ENCODE measurements at regions not wholly inside any gene's neighbourhood (a gene's known extent, or its start where the extent isn't known, plus 50 kb on each side); places are given as distances from the start of the nearest gene placed in this dataset.
"Not testable (repeated sequence)": the region's sequence is repeated elsewhere in the genome, so short reads cannot be mapped to it uniquely, and the experiment has no call there.

DNA sequence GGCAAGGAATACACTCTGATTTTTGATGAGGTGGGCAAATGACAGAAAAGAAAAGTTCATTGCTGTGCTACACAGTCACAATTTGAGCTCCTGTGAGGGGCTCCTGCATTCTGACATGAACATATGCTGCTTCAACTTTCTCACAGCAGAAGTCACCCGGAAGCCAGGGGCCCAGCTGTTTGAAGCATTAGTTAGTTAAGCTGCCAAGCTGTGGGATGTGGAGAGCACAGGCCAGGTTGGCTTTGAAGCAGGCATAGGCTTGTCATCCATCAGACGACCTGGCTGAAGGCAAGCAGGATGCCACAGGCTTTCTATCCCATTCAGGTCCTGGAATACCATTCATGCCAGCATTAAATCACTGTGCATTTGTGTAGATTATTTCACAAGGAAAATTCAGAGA lies 63.1 kb downstream of the MTNR1B start:
- no peak for DNase-seq (ENCODE audit: low read depth)

DNA sequence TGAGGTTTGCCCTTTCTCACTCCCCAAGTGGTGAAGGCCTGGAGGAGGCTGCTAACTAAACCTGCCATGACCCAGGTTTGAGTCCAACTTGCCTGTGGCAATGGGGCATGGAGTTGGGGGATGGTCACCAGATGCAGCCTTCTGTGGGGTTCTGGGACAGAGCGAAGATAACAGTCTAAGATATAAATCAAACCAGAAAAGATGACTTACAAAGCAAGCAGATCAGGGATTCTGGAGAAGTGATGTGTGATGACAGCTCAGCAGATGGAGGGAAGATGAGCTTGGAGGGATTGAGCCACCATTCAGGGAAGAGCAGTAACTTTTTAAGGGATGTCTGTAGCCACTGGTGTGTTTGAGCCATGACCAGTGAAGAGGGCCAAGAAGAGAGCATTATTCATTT lies 63.6 kb downstream of the MTNR1B start:
- DNase-seq (ENCODE audit: low read depth), result no peak

DNA sequence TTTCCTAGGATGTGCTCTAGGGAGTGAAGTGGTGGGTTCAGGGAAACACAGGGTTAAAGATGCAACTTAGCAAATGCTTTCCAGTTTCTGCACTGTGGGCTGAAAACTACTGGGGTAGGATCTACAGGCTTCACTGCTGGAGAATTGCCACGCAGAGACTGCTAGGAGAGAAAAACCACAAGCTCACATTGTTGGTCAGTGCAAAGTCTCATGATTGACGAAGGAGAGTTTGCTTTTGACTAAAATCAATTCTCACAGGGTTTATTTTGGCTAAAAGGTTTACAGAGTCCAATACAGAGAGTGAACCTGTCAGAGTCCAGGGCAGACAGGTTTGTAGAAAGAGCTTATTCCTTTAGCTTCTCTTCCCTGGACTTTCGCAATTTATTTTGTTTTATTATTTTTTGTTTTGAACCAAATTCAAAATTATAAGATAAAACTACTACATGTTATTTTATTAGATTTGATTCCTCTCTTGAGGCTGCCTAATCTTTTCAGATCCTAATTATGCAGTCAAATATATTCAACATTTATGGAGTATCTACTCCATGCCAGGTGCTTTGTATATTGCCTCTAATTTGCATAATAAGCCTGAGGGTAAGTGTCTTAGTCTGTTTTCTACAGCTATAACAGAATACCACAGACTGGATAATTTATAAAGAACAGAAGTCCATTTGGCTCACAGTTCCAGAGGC lies 64.7 kb downstream of the MTNR1B start:
- DNase-seq (ENCODE audit: low read depth), result no peak

DNA sequence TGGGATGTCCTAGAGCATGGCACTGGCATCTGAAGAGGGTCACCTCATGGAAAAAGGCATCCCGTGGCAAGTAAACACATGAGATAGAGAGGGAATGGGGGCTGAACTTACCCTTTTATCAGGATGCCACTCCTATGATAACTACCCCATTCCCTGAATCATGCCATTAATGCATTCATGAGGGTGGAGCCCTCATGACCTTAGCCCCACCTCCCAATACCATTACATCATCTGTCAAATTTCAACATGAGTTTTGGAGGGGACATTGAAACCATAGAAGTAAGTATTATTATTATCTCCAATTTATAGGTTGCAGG lies 65.2 kb downstream of the MTNR1B start:
- no peak for DNase-seq (ENCODE audit: low read depth)

DNA sequence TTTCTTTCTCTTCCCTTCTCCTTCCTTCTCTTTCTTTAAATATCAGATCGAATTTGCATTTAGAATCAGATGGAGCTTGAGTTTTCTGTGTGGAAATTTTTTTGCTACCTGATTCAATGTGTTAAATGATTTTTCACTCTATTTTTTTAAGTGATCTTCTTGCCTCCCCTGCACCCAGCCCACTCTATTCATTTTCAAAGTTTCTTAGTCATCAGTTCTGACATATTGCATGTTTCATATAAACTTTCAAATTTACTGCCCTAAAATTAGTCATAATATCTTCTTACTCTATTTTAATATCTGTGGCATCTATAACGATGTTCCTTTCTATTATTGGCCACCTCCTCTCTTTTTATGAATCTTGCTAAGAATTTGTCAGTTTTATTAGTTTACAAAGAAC lies 69.1 kb downstream of the MTNR1B start:
- DNase-seq (ENCODE audit: low read depth), result no peak

DNA sequence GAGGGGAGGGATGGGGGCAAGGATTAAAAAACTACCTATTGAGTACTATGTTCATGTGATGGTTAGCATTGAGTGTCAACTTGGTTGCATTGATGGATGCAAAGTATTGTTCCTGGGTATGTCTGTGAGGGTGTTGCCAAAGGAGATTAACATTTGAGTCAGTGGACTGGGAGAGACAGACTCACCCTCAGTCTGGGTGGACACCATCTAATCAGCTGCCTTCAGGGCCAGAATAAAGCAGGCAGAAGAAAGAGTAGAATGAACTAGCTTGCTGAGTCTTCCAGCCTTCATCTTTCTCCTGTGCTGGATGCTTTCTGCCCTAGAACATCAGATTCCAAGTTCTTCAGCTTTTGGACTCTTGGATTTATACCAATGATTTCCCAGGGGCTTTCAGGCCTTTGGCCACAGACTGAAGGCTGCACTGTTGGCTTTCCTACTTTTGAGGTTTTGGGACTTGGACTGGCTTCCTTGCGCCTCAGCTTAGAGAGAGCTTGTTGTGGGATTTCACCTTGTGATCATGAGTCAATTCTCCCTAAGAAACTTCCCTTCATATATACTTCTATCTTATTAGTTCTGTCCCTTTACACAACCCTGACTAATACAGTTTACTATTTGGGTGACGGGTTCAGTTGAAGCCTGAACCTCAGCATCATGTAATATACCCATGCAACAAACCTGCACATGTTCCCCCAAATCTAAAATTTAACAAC lies 70.2 kb downstream of the MTNR1B start:
- DNase-seq (ENCODE audit: low read depth), result no peak

DNA sequence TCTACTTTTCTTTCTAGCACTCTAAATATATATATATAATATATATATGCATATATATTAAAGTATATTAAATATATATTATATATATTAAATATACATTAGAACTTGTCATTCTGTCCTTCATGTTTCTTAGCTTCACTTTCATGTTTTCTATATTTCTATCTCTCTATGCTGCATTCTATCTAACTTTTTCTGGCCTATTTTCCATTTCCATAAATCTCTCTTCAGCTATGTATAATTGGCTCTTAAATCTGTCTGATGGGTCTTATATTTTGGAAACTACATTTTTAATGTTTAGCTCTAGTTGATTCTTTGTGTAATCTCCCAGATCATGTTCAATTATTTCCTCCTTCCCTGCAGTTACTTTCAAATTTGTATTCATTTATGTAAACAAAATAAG lies 72.2 kb downstream of the MTNR1B start:
- DNase-seq (ENCODE audit: low read depth), result no peak

DNA sequence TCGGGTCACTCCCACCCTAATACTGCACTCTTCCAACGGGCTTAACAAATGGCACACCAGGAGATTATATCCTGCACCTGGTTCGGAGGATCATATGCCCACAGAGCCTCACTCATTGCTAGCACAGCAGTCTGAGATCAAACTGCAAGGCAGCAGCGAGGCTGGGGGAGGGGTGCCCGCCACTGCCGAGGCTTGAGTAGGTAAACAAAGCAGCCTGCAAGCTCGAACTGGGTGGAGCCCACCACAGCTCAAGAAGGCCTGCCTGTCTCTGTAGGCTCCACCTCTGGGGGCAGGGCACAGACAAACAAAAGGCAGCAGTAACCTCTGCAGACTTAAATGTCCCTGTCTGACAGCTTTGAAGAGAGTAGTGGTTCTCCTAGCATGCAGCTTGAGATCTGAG lies 73.7 kb downstream of the MTNR1B start:
- not testable (repeated sequence) for DNase-seq (ENCODE audit: low read depth)

DNA sequence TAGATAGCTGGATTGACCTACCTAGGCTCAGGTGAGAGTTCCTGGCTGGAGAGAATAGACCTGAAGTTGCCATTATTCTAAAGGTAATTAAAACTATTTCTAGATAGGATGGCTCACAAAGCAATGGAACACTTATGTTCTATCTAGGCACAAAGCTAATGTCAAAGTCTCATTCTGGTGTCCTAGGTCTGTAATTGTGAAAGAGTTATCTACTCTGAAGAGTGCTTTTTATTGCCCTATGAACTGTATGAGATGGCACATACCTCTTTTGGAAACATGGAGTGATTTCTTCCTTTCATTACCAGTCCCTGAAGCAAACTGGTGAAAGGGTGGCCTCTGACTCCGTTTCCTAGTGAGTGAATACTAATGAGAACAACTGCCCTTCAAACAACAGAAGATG lies 80.3 kb downstream of the MTNR1B start:
- no peak for DNase-seq (ENCODE audit: low read depth)

DNA sequence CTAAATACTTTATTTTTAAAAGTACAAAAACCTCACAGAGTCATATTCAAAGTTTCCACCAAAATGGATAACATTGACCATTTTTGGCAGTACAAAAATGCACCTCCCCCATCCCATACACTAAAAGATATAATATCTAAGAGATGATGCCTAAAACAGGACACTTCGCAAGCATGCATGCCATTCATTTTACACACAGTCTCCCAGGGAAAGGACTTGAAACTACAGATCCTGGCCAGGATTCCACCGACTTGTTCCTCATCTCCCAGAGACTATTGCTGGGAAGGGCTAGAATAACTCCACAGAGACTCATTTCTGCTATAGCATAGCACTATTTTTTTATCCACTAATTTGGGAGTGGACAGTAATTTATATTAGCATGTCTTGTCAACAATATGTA lies 81.7 kb downstream of the MTNR1B start:
- DNase-seq (ENCODE audit: low read depth), result no peak

DNA sequence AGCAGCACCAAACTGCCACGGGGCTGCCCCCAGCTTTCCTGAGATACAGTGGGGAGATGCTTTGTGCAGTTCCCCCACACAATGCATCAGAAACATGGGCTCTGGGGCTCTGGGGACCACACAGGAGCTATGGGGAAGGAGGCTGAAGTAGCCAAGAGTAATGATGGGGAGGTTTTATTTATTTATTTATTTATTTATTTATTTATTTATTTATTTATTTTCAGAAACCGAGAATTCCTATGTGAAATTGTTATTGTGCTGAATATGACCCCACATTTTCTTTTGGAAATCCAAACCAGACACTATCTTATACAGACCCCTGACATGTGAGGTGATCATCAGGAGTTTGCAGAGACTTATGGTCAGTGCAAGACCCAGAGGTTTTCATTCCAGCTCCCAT lies 84.4 kb downstream of the MTNR1B start:
- DNase-seq (ENCODE audit: low read depth), result no peak

DNA sequence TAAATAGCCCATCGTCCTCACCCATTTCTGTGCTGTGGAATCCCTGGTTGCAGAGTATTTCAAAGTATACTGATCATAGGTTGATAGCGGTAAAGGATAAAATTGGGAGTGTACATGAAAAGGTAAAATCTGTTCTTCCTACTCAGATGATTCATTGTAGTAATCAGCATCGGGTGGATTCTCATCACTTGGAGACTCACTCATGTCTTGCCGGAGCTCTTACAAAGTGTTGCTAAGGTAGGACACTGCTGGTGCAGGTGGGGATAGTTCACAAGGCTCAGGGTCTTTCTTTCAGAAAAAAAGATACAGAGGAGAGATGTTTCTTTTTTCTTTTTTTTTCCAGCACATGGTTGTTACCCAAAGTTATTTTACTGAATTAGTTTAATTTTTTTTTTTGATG lies 84.8 kb downstream of the MTNR1B start:
- DNase-seq (ENCODE audit: low read depth), result peak; percentile 10

DNA sequence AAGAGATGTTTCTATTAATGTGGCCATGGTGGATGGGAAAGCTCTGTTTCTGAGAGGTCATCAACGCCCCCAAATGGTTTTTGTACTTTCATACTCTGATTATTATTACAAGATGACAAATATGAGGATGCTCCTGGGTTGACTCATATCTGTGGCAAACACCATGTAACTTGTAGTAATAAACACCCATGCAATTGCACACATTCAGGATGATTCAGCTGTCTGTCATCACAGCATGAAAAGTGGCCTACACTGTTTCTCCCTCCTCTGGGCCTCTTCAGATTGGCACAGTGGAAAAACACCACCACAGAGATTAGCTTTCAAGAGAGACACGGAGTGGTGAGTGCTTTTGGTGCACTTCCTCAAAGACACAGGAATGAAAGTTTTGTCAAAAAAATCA lies 85.4 kb downstream of the MTNR1B start:
- DNase-seq (ENCODE audit: low read depth), result peak; percentile 97

DNA sequence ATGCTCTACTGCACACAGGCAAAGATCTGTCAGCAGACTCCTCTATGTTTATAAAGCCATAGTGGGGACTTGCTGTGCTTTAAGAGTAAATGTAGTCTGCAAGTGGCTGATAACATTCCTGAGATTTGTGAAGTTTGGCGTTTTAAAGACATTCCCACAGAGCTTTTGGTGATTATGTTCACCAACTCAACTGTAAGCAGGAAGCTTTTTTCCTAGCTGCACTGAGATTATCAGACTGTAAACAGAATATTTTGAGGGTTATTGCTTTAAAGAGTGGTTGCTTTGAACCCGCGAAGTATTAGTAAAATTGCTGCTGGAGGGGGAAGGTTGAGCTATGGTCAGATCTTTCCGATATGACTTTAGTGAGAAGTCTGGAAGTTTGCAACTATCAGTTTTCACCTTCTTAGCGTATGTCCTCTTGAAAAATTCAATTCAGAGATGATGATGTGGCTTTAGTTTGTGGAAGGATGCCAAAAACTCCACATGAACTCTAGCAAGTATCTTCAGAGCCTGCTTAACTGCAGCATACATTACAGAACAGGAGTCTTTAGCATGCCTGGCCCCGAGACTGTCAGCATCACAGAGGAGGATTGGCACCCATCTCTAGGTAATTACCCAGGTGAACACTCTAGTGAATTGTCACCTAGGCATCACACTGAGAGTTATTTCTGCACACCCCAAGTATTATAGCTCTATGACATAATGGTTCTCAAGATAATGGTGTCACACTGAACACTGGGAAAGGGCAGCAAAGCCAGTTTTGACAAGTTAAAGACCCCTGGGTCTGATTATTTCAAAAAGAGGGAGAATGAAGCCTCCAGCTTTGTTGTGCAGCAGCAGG lies 89.9 kb downstream of the MTNR1B start:
- peak; percentile 11 for DNase-seq (ENCODE audit: low read depth)

DNA sequence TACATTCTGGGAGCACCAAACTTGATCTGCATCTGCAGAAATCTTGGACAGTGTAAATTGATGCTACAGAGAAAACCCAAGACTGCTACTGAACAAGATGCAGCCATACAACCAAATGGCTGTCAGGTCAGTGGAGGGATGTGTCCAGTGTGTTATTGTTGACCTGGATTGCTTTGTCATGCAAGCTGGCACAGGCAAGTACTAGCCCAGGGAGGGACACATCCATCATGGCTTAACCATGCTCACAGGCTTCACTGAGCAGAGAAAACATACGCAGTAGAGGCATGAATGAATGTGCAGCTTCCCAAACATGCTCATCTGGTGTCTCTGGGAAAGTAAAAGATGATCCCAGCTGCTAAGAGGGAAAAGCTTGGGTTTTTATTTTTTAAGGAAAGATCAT lies 93.6 kb downstream of the MTNR1B start:
- DNase-seq (ENCODE audit: low read depth), result no peak

DNA sequence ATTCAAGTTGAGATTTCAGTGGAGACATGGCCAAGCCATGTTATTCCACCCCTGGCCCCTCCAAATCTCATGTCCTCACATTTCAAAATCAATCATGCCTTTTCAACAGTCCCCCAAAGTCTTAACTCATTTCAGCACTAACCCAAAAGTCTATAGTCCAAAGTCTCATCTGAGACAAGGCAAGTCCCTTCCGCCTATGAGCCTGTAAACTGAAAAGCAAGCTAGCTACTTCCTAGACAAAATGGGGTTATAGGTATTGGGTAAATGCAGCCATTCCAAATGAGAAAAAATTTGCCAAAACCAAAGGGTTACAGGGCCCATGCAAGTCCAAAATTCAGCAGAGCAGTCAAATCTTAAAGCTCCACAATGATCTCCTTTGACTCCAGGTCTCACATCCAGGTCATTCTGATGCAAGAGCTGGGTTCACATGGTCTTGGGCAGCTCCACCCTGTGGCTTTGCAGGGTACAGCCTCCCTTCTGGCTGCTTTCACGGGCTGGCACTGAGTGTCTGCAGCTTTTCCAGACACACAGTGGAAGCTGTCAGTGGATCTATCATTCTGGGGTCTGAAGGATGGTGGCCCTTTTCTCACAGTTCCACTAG lies 95.7 kb downstream of the MTNR1B start:
- peak; percentile 42 for DNase-seq (ENCODE audit: low read depth)

DNA sequence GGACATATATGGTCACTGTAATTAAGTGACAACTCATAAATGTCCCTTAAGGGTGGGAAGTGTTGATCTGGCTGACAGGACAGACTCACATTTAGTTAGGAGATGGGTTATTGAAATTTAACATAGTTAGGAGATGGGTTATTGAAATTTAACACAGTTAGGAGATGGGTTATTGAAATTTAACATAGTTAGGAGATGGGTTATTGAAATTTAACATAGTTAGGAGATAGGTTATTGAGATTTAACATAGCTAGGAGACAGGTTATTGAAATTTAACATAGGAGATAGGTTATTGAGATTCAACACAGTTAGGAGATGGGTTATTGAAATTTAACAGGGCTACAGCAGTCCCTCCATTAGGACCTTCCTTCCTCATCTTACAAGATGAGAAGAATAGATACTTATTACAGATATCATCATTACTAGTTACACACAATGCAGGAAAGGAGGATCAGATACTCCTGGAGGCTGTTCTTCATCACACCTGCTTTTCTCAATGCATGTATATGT lies 98.5 kb downstream of the MTNR1B start:
- DNase-seq (ENCODE audit: low read depth), result no peak

DNA sequence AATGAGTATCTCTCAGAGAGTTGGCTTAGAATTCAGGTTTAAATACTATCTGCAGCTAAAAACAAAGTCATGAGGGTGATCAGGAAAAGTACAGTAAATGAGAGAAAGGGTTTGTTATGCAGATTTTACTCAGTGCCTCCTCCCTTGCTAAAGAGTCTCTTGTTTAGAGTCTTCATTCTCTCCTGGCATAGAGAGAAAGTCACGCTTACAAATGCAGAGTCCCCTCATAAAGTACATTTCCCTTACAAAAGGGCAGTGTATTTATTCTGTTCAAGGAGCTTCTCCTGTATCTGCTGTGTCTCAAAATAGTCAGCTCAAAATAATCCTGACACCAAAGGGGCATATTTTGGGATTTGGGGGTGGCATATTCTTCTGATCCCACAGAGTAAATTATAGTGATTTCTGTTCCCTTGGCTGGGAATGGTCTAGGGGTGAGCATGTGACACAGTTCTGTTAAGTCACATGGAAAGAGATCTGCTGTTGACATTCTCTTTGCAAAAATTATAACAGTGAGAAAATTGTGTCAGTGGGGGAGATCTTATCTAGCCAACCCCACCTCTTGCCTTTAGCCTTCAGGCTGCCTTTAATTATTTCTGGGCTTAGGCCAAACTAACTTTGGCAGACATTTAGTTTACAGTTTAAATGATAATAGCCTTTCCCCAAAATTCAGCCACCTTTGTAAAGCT lies 102.9 kb downstream of the MTNR1B start:
- DNase-seq (ENCODE audit: low read depth), result no peak

DNA sequence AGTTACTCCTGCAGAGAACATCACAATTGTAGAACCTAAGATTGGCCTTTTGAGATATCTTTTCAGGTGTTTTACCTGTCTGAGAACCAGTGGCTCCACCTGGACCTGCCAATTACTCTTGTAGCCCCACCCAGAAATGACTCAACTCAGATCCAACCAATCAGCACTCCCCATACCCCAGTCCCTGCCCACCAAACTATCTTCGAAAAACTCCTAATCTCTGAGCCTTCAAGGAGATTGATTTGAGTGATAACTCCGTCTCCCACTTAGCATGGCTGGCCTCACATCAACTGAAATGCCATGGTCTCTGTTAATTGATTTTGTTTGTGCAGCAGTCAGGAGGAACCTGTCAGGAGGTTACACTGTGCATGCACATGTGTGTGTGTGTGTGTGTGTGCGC lies 103.6 kb downstream of the MTNR1B start:
- no peak for DNase-seq (ENCODE audit: low read depth)

DNA sequence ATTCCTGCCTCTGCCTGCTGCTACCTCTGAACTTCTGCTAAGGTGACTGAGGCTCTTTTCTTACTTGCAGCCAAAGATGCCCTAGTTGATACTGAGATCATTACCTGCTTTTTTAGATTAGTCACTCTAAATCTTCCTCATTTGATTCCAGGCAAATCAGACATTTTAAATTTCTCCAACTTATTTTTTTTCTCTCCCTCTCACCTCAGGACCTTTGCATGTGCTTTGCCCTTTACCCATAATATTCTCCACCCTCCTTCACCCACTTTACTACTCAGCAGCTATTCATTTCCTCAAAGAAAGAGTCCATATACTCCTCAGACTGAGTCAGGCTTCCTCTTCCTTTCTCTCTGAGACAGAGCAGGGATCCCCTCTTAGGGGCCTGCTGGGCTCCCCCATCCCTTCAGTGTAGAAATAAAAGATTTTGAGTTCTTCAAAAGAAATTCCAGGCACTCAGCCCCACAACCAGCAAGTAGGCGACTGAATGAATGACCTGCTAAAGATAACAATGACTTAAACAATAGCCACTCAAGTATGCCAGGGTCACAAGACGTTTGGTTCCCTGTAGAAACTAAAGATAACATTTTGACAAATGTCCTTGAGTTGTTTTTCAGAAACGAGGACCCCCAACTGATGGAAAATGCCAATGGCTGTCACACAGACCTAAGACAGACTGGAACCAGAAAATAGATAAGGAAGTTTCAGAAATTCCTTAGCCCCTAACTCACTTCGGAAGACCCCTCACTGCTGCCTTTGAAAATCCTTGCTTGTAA lies 104.2 kb downstream of the MTNR1B start:
- peak; percentile 9 for DNase-seq (ENCODE audit: low read depth)

DNA sequence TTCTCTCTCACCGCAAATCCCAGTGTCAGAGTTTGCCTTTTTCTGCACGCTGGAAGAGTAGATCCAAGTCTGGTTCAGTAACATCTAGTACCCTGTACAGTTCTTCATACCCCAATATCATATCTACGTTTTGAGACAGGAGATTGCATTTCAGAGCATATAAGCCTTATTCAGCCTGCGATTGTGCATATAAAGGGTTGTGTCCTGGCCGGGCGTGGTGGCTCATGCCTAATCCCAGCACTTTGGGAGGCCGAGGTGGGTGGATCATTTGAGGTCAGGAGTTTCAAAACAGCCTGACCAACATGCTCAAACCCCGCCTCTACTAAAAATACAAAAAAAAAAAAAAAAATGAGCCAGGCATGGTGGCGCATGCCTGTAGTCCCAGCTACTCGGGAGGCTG lies 104.9 kb downstream of the MTNR1B start:
- DNase-seq (ENCODE audit: low read depth), result no peak
